ELR (cell line): ENCODE measurements at regions not wholly inside any gene's neighbourhood (a gene's known extent, or its start where the extent isn't known, plus 50 kb on each side); places are given as distances from the start of the nearest gene placed in this dataset.
A peak's percentile ranks its signal among the peaks of the same experiment; 100 is the strongest.
"Not testable (repeated sequence)": the region's sequence is repeated elsewhere in the genome, so short reads cannot be mapped to it uniquely, and the experiment has no call there.

Source experiments
- DNase-seq: peaks from one replicate; pipeline ENCODE4 v3.0.0-alpha.2; 2015; ENCODE audit warnings: low read depth

DNA sequence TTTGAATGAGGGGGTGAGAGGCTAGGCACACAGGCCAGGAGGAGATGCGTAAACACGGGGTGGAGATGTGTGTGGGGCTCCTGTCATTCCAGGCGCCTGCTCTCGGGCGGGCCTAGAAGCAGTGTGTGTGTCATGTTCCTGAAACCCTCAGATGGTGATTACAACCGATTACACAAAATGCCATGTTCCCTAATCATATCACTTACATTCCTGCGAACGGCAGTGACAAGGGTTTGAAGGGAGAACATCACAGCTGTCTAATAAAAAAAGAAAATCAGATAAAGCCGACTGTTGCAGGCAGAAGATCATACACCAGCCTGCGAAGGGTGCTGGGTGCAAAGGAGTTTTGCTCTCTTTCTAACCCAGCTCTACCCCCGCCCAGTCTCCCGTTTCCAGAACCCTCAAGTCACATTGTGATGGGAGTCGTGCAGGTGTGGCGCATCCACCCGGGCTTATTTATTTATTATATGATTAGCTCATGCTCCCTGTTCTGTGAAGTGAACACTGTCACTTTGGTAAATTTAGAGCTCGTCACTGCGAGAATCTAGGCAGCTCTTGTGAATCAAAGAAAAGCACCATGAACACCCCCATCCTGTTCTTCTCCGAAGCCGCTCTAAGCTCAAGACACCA lies 140.3 kb downstream of the NR2F2 start:
- DNase-seq: no peak

DNA sequence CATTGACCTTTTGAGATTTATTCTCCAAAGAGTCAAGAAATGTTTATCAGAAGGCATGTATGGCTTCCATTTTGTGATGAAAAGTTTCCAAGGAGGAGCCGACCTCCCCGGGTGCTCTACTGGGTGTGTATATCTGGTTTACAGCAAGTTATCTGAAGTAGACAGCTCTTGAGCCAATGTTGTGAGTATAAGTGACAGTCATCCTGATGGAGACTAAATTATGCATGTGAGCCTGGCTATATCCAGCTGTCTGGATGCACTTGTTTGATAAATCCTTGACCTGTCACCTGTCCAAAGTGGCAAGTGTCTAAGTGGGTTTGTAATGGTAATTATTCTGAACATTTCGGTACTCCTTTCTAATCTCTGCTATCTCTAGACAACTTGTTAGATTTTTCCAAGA lies 142.2 kb downstream of the NR2F2 start:
- no peak for DNase-seq

DNA sequence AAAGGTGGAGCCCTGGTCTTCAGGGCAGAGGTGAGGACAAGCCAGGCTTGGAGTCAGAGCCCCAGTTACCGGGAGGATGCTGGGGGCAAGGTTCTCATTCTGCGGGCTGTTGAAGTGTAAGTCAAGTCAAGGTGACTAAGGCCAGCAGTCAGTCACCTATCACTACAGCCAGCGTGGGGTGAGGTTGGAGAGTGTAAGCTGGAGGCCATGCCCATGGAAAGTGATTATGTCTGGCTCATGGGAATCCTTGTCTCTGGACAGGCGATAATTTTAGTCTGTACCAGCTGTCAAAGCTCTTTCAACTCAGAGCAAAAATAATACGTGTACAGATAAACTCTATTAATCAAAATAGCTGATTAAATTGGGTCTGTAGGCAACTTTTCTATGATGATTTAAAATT lies 143.1 kb downstream of the NR2F2 start:
- no peak for DNase-seq

DNA sequence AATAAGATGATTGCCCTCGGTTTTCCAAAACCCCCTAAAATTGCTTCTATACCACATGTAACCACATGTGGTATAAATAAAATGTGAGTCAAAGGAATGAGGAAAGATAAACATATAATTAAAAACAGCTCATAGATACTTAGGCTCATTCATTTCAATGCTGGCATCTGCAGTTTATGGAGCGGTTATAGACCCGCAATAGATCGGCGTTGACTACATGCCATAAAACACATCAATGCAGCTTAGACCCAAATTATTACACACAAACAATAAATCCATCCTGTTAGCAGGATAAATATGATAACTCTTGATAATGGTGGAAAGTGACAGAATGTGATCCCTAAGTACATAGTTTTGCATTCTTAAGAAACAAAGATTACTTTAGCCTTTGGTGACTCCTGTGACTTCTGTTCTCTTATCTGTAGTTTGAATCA lies 143.7 kb downstream of the NR2F2 start:
- DNase-seq: peak; percentile 7

DNA sequence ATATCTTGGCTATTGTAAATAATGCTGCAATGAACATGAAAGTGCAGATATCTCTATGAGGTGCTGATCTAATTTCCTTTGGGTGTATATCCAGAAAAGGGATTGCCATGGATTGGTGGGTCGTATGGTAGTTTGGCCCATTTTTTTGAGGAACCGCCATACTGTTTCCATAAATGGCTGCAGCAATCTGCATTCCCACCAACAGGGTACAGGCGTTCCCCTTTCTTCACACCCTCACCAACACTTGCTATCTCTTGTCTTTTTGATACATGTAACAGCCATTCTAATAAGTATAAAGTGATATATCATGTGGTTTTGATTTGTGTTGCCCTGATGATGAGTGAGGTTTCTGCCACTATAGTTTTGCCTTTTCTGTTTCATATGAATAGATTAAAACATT lies 146.7 kb downstream of the NR2F2 start:
- no peak for DNase-seq

DNA sequence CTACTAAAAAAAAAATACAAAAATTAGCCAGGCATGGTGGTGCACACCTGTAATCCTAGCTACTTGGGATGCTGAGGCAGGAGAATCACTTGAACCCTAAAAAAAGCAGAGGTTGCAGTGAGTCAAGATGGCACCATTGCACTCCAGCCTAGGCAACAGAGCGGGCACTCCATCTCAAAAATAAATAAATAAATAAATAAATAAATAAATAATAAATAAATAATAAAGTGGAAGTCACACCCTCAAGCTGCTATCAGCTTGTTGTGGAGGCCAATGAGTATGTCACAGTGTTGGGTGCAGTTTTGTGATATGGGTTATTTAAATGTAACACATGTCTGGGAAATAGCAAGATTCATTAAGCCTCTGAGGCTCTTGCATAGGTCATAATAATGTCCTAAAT lies 153.9 kb downstream of the NR2F2 start:
- not testable (repeated sequence) for DNase-seq

DNA sequence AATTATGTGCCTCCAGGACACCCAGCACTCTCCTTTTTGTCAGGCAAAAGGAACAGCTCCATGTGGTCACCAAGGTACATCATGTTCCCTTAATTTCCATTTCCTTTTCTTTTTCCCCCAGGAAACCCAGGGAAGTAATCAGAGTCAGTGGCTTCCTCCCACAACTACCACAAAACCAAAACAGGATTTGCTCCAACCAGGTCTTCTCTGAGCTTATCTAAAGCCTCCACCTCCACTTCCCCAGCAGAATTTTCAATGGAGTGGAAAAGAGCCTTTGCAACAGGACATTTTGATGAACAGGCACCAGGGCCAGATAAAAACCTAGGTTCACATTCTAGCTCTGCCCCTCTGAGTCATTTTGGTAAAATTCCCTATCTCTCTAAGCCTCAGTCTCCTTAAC lies 154.3 kb downstream of the NR2F2 start:
- no peak for DNase-seq

DNA sequence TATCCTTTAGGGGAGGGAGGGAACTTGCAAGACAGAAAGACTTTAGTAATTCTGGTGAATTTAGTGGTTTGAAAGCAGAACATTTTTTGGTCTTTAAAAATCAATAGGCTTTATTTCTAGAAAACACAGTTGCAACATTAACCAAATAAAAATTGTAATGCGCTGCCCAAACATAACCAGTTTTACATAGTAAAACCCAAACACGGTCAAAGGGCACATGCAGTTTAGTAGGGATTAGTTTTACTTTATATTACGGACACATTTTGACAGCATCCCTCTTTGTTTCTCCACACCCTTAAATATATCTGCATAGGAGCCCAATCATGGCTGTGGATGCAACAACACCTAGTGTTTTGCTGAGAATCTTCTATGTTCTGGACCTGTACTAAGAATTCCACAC lies 156.7 kb downstream of the NR2F2 start:
- no peak for DNase-seq

DNA sequence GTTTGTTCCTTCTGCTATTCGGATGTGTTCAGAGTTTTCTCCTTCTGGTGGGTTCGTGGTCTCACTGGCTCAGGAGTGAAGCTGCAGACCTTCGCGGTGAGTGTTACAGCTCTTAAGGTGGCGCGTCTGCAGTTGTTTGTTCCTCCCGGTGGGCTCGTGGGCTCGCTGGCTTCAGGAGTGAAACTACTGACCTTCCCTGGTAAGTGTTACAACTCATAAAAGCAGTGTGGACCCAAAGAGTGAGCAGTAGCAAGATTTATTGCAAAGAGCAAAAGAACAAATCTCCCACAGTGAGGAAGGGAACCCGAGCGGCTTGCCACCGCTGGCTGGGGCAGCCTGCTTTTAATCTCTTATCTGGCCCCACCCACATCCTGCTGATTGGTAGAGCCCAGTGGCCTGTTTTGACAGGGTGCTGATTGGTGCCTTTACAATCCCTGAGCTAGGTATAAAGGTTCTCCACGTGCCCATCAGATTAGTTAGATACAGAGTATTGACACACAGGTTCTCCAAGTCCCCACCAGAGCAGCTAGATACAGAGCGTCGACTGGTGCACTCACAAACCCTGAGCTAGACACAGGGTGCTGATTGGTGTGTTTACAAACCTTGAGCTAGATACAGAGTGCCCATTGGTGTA lies 160.7 kb downstream of the NR2F2 start:
- not testable (repeated sequence) for DNase-seq

DNA sequence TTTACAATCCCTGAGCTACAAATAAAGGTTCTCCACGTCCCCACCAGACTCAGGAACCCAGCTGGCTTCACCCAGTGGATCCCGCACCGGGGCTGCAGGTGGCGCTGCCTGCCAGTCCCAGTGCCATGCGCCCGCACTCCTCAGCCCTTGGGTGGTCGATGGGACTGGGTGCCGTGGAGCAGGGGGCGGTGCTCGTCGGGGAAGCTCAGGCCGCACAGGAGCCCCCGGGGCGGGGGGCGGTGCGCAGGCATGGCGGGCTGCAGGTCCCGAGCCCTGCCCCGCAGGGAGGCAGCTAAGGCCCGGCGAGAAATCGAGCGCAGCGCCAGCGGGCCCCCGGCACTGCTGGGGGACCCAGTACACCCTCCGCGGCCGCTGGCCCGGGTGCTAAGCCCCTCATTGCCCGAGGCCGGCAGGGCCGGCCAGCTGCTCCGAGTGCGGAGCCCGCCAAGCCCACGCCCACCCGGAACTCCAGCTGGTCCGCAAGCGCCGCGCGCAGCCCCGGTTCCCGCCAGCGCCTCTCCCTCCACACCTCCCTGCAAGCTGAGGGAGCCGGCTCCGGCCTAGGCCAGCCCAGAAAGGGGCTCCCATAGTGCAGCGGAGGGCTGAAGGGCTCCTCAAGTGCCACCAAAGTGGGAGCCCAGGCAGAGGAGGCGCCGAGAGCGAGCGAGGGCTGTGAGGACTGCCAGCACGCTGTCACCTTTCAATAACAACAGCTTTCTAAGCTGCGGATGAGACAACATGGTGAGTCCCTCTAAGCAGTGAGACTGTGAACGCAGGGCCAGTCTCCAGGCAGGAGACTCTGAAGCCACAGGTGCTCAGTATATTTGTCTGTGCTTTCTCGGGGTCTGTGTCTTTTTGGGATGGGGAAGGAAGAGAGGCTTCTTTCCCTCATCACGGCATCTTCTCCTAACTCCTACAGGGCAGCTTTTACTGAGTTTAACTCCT lies 161.5 kb downstream of the NR2F2 start:
- not testable (repeated sequence) for DNase-seq

DNA sequence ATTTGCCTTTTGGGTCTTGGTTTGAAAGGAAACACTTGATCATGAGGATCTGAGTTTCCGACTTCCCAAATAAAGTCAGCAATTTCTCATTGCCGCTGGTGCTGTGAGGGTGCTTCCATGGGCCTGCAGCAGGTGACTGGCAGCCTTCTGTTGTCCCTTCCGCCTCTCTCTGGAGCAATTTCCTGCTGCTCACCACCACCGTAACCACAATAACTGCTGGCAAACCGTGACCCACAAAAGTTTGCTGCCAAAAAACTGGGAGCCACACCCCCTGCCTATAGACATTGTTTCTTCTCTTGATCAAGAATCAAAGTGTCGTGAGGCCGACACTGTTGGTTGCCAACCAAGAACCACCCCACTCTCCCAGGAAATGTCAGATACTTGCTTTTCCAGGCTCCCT lies 164.0 kb downstream of the NR2F2 start:
- no peak for DNase-seq

DNA sequence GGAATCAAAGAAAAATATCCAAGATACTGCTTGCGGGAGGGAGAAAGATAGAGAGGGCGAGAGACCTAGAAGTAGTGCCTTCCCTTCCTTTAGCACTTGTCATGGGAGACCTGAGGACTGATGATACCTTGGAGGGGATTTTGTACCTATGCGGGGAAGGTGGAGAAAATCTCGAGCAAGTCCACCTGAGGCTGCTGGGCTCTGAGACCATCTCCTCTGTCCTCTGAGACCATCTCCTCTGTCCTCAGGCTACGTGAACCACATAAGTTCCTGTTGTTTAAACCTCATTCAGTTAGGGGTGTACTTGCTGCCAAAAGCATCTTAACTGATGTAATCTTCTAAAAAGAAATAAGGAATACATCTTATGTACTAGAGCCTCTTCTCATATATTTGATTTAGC lies 164.9 kb downstream of the NR2F2 start:
- DNase-seq: no peak

DNA sequence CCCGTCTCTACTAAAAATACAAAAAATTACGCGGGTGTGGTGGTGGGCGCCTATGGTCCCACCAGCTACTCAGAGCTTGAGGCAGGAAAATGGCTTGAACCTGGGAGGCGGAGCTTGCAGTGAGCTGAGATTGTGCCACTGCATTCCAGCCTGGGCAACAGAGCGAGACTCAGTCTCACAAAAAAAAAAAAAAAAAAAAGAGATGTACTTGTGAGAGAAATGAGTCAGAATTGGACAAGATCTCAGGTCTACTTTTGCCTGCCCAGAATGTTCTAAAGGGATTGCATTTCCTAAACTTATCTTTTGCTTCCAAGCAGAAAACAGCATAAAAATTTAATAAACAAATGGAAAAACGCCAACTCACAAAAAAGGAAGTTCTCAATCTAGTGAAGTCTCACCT lies 167.5 kb downstream of the NR2F2 start:
- DNase-seq: no peak

DNA sequence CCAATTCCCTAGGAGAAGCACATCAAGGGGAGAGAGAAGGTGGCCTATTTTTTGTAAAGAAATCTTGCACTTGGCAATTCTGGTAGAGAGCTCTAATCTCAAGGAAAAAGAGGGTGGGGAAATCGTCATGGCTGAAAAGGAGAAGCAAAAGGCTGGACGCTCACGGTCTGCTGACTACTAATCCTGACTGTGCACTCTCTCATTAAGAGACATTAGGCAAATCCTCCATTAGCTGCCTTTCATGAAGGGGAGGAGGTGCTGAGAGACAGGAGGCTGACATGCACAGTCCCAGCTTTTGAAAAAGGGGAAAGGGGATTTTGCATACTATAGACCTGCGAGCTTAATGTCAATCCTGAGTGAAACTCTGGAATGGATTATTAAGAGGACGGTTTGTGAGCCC lies 170.0 kb downstream of the NR2F2 start:
- DNase-seq: no peak

DNA sequence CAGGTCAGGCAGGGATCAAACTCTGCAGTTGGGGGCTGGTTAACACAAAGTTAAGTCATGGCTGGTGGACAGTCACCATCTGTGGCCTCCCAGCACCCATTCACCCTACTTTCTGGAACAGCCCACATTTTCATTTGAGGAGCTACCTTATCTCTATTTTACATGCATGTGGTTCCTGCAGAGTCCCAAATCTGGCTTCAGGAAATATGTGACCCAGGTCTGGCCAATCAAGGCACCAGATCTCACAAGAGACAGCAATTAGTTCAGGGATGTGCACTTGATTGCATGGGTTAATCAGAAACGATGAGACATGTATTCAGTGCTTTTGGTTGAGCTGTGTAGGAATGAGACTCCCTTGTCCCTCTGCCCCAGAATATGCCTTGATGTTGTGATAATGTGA lies 170.9 kb downstream of the NR2F2 start:
- no peak for DNase-seq

DNA sequence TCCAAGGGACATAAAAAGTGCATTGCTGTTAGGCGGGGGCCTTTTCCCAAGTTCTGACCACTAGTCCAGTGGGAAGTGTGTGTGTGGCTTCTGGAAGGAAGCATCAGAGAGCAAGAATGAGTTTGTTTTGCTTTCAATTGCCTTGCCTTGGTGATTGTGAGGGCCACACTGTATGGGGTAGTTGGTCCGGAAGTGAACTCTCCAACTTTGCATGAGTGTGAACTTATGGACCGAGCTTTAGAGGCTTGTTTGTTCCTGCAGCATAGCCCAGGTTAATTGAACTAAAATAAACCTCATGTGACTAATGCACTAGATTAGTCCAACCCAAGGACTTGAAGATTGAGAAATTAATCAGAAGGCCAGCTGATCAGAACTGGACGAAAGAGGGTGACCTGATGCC lies 171.7 kb downstream of the NR2F2 start:
- DNase-seq: no peak

DNA sequence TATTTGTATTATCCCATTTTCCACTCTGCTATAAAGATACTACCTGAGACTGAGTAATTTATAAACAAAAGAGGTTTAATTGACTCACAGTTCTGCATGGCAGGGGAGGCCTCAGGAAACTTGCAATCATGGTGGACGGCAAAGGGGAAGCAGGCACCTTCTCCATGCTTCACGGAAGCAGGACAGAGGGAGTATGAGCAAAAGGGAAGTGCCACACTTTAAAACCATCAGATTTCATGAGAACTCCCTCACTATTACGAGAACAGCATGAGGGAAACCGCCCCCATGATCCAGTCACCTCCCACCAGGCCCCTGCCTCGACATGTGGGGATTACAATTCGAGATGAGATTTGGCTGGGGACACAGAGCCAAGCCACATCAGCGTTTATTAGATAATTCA lies 172.8 kb downstream of the NR2F2 start:
- DNase-seq: no peak

DNA sequence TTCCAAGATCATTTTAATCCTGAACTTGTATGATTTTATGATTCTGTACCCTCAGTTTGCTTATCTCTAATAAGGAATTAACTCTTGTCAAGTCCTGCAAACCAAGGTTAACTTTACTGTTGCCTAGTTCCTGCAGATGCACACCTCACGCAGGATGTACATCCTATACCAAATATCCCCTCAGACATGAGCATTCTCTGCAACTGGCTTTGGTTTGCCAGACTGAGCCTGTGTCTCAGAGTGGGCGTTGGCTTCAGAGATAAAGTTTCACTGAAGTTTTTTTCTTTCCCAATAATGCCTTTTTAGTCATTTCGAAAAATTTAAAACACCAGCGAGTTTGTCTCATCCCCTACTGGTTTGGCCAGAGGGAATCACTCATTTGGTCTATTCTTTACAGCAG lies 173.9 kb downstream of the NR2F2 start:
- DNase-seq: no peak

DNA sequence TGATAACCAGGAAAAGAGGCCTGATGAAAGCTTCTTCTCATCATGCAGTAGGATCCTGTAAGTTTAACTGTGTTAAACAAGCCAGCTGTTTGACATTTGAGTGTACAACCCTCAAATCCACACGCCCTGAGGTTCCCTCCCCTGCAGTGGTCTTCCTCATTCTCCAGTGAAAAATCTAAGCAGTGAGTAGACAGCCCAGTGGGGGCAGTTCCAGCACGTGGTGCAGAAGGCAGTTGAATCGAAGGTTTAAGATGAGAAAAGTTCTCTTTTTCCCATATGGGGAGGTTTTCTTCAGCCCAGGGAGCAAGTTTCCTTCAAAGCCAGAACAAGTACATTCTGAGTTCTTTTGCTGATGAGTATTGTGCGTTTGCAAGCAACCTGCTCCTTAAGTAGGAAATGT lies 174.5 kb downstream of the NR2F2 start:
- DNase-seq: no peak

DNA sequence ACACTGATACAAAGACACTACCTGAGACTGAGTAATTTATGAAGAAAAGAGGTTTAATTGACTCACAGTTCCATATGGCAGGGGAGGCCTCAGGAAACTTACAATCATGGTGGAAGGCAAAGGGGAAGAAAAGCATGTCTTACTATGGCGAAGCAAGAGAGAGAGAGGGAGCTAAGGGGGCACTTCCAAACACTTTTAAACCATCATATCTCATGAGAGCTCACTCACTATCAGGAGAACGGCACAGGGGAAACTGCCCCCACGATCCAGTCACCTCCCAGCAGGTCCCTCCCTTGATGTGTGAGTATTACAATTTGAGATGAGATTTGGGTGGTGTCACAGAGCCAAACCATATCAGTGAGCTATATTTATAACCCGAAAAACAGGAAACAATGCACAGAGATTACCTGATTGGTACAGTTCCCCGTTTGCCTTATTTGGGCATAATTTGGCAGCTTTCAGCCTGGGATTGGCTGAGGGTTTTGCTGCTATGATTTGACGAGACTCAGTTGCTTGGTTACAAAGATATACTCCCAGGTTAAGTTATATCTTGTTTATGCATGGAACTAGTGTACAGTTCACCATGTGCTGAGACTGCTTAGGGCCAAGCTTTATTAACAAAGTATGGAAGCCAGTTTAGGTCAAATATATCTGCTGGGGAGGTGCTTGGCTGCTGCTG lies 184.2 kb downstream of the NR2F2 start:
- DNase-seq: no peak

DNA sequence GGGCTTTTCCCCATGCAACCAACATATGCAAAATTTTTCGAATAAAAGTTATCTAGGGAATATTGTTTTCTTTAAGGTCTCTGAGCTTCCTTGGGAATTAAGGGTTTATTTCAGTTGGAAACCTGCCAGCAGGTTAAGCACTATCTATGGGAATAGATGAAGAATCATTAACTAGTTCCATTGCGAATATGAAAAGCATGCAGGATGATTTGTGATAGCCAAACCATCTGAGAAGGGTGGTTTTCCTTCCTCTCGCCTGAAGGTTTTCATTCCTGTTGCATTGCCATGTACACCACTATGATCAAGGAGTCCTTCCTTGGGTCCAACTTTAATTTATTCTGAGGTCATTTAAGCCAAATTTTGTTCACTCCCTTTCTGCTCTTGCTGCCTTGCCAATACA lies 184.9 kb downstream of the NR2F2 start:
- DNase-seq: no peak

DNA sequence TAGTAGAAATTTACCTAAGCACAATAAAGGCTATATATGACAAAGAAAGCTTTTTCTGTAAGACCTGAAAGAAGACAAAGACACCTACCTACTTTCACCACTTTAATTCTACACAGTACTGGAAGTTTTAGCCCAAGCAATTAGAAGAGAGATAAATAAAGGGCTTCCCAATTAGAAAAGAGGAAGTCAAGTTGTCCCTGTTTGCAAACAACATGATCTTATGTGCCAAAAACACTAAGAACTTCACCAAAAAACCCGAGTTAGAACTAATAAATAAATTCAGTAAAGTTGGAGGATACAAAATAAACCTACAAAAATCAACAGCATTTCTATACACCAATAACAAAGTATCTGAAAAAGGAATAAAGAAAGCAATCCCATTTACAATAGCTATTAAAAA lies 190.9 kb downstream of the NR2F2 start:
- DNase-seq: no peak
